ENCODE measurements at regions not wholly inside any gene's neighbourhood (a gene's known extent, or its start where the extent isn't known, plus 50 kb on each side); places are given as distances from the start of the nearest gene placed in this dataset.

DNA sequence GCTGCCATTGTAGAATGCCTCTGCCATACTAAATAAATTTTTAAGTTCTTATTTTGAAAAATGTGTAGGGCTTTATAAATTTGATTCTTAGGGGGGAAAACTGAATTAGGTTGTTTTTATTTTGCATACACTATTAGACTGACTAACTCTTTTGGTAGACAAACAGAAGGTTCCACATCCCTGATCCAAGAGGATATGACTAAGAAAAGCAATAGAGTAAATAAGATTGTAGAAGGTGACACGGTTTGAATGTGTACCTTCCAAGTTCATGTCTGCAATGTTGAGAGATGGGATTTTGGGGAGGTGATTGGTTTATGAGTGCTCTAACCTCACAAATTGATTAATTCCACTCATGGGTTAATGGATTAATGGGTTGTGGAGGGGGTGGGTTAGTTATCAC, 127.9 kb downstream of the GLUL start:
- TF ChIP-seq, protein P1, sequence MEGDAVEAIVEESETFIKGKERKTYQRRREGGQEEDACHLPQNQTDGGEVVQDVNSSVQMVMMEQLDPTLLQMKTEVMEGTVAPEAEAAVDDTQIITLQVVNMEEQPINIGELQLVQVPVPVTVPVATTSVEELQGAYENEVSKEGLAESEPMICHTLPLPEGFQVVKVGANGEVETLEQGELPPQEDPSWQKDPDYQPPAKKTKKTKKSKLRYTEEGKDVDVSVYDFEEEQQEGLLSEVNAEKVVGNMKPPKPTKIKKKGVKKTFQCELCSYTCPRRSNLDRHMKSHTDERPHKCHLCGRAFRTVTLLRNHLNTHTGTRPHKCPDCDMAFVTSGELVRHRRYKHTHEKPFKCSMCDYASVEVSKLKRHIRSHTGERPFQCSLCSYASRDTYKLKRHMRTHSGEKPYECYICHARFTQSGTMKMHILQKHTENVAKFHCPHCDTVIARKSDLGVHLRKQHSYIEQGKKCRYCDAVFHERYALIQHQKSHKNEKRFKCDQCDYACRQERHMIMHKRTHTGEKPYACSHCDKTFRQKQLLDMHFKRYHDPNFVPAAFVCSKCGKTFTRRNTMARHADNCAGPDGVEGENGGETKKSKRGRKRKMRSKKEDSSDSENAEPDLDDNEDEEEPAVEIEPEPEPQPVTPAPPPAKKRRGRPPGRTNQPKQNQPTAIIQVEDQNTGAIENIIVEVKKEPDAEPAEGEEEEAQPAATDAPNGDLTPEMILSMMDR (IDR thresholded peaks at IDR 0.05), result no peak

DNA sequence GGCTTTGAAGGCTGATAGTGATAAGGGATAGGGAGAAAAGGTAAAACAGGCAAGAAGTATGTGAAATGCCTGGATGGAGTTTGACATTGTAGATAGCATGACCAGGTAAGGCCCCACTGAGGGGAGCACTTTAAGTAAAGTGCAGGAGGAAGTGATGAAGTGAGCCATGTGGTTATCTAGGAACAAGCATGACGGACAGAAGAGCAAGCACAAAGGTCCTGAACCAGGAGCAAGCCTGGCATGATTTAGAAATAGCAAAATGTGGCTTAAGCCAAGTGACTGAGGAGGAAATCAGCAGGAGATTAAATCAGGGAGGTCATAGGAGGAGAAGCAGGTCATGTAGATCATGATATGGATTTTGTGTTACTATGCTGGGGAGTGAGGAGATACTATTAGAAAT, 129.2 kb downstream of the GLUL start:
- TF ChIP-seq, protein P1 (IDR thresholded peaks at IDR 0.05), result no peak

DNA sequence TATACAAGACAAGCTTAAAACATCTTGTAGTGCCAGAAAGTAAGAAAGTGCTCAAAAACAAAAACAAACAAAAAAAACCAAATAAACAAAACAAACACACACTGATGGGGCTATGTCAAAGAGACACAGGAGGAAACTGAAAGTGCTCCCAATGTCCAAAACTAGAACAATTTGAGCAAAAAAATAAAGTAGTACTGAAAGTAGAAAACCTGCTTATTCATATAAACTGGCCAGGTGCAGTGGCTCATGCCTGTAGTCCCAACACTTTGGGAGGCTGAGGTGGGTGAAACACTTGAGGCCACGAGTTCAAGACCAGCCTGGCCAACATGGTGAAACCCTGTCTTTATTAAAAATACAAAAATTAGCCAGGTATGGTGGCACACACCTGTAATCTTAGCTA, 129.9 kb downstream of the GLUL start:
- TF ChIP-seq, protein P1 (IDR thresholded peaks at IDR 0.05), result no peak

DNA sequence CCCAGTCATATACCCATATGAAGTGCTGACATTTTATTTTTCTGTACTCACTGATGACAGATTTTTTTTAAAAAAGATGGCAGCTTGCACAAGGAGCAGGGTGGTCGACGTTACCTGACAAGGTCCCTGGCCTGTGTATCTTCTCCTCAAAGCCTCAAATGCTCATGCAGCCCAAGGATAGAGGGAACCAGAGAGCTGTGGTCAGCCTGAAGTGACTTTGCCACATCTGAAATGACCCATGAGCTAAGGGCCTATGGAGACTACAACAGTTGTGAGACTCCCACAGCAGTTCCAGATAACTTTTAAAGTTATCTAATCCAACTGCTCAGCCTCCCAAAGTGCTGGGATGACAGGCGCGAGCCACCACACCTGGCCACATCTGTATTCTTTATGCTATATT, 131.1 kb downstream of the GLUL start:
- TF ChIP-seq, protein P1 (IDR thresholded peaks at IDR 0.05), result no peak

DNA sequence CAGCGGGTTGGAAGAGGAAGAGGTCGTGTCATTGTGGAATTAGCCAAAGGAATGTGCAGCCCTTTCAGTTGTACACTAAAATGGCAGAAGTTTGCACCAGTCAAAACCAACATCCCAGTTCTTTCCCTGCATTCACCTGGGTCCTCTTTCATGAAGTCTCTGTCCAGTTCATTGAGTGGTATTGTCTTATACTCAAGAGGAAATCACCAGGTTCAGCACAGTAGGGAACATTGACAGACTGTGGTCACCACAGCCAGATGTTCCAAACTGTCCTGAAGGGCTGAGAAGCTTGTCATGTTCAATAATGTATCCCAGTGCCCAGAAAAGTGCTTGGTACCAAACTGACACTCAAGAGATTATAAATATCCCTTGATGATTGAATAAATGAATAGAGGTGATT, 131.6 kb downstream of the GLUL start:
- TF ChIP-seq, protein P1 (IDR thresholded peaks at IDR 0.05), result no peak

DNA sequence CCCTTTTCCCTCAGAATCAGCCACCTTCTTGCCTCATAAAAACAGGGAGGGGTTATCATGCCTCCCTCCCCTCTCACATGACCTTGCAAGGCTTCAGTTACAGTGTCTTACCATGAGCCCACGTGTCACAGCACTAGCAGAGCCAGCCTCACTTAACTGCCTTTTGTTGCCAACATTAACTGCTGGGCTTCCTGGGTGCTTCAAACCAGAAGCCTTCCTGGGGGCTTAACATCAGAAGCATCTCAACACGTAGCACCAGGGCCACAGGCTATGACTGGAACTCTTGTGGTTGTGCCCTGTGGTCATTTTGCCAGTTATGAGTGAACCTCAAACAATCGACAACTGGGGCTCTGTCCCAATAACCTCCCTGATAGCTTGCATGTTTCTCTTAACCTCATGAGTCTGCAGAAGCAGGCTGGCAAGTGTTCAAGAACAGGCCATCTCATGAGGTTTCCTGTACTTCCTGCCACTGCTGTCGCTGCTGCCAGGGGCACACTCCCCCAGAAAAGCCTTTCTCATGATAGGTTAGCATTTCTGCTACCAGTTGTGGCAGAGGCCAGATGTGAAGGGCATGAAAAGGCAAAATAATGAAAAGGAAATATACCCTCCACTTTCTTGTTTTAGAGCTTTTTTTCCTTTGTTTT, 132.2 kb downstream of the GLUL start:
- TF ChIP-seq, protein P1 (IDR thresholded peaks at IDR 0.05), result no peak

DNA sequence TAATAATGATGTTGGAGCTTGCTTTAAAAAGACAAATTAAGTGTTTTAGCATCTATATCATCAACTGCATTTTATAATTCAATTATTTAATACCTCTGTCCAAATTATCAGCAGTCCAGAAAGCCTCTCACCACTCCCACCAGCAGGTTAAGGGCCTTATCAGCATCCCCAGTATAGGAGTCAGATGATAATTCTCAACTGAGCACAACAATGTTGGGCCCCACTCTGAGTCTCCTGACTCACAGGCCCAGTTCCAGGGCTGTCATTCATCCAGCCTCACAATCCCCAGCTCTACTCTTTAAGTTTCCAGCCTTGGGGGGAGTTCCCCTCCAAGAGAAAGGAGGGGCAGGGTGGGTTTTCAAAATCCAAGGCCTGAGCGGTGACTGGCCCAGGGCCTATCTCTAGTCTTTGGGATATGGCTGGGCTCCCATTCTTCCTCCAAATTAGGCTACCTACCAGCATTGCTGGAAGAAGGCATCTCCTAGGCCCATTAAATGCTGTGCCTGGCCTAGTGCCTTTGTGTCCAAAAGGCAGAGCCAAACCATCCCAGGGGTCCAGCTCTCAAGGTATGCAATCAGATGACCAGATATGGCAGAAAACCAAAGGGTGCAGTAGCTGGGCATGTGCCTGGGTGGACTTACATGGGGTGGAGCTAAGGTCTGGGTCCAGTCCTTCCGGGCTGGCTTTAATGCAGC, 134.1 kb downstream of the GLUL start:
- TF ChIP-seq, protein P1 (IDR thresholded peaks at IDR 0.05), result no peak

Data from LNCAP (cell line).